GM19397 (cell line): ENCODE measurements at regions not wholly inside any gene's neighbourhood (a gene's known extent, or its start where the extent isn't known, plus 50 kb on each side); places are given as distances from the start of the nearest gene placed in this dataset.

Experiments
- ATAC-seq: cut with Tn5 transposase; IDR thresholded peaks from one replicate; pipeline ENCODE4 v1.9.1; 2021; ENCODE audit warnings: mild to moderate bottlenecking, moderate library complexity; ENCODE audit not compliant: unreplicated experiment

DNA sequence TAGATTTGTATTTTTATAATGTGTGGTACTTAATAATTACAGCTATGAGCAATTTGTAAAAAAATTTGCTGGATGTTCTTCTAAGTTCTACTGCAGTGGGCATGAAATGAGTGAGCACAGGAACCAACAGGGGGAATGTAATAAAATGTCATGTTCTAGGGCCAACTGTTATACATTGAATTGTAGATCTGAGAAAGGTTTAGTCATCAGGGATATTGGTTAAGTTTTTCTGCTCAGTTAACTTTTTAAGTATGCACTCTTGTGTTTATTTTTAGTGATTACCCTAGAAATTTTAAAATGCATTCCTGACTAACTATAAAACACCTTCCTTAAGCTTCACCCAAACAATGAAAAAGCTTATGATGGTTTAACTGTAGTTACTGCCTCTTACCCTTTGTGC is 101.8 kb downstream of the CAND1 start:
- ATAC-seq: no peak

DNA sequence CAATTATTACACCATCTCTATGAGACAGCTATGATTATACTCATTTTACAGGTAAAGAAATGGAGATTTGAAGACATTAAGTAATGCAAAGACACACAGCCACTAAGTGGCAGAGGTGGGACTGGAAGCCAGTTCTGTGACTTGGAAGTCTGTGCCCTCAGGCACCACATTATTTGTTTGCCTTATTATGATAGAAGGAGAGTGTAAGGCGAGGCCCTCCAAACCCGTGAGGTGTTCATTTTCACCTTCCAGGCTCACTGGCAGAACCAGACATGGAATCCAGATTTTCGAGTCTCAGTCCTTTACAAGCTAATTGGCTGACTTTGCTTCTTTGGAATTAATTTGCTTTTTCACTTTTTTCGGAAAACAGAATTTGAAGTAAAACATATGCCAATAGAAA is 107.9 kb downstream of the CAND1 start:
- ATAC-seq: no peak

DNA sequence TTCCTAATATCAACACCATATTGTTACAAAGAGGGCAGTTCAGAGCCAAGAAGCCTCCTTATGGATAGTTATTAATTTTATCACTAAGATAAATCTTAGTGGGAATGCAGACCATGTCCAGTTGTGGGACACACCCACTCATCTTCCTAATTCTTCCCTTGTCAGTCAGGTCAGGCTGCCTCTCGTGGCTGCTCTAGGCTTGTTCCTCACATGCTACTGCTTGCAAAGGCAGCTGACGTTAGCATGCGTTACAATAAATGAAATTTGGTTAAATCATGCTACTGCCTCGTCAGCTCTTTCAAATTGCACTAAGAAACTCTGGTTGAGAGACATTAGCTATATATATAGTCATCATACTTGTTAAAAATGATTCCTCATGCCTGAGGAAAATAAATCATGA is 108.4 kb downstream of the CAND1 start:
- ATAC-seq: no peak

DNA sequence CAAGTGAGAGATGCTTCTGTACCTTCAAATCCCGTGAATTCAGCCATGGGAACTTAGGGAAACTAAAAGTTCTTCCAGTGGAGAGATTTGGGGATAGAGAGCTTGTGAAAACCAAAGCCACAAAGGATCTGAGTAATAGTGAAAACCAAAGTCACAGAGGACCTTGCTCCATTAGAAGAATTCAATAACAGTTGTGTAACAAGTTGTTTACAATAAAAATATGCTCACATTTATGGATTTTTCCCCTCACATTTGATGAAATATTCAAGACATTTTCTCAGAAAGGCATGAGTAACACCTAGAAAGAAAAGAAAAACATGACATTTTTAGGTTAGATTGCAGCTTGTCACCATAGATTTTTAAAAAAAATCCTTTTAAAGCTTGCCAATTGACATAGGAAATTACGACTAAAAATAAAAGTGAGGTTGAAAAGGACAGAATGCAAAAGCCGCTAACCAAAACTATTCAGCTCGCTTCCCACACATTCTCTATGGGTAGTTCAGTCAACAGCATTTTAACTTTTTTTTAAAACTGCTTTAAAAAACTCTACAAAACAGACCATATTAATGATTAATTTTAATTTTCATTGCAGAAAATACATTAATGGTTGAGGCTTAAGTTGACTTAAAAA is 113.2 kb downstream of the CAND1 start:
- no peak for ATAC-seq

DNA sequence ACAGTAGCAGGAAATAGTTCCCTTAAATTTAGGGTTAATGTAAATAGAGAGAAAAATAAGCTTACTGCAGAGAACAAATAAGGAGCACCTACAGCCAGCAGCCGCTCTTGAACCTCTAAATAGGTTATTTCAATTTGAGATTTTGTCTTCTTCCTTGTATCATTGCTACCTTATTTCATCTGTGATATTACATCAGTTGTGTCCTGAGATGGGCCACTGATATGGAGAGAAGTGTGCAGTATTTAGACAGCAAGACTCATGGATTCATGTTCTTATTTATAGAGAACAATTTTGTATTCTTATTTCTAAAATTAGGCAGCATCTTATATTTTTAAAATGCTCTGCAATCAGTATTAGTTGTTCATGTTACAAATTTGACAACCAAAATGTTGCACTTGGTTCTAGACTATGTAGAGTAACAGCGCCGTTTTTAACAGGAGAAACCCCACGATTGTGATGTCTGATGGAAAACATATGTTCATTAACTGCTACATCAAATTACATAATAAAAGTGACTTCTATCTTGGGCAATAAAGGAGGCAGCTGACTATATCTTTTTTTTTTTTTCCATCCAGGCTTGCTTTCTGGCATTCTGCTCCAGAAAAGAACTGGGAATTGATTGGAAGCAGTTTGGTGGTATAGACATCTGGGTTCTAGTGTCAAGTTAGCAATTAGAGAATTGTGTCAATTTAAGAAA is 117.9 kb downstream of the CAND1 start:
- no peak for ATAC-seq

DNA sequence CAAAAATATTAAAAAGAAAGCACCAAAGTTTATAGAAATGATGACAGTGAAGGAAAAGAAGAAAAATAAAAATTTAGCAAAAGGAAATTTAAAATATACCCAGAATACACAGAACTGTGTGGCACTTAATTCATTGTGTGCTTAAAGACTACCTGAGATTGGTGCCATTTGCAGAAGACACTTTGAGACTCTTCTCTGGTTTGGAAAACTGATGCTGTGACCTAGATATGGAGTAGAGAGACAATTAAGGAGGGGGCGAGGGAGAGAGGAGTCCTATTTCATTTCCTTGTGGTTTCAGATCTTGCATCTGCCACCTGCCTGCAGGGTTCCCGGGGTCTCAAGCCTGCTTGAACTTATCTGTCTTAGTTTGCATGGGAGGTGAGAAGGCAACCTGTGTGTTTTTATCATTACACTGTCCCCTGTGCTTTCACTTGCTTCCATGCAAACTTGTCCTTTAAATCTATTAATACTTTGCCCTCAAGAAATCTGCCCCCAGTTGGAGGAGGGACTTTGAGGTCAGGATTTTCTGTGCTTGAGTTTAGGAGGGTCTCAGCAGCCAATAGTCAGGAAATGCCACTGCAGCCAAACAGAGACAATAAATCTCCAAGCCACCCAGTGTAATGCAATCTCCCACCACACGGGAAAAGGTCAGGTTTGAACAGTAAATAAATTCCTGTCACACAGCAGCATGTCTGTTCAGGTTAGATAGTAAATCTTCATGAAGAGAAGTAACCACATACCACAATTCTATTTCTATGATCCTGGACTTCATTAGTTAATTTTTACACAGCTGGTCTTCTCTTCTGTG is 119.4 kb downstream of the CAND1 start:
- no peak for ATAC-seq

DNA sequence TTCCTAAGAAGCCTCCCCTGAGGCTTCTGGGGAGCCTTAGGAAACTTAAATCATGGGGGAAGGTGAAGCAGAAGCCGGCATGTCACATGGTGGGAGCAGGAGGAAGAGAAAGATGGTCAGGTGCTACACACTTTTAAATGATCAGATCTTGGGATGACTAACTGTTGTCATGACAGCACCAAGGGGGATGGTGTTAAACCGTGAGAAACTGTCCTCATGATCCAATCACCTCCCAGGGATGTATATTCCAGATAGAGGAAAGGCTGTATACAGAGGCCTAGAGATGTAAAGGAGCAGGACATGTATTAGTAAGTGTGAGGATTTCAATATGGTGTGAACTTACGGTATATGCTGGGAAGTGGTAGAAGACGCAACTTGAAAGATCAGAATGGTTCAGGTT is 121.1 kb downstream of the CAND1 start:
- ATAC-seq: no peak

DNA sequence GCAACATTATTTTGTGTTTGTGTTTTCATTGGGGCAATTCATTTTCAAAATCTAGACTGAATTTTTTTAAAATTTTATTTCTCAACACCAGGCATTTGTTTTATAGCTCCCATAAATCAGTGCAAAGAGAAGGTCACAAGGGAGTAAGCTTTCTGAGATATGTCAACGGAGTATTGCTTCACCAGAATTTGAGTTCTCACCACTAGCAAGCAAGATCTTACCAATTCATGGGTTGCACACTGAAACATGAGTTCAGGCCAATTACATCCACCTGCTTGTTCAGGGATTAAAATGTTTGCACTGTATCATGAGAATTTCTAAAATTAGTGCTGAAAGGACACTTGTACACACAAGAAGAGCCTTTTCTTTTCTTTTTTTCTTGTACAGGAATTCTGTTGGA is 121.9 kb downstream of the CAND1 start:
- no peak for ATAC-seq

DNA sequence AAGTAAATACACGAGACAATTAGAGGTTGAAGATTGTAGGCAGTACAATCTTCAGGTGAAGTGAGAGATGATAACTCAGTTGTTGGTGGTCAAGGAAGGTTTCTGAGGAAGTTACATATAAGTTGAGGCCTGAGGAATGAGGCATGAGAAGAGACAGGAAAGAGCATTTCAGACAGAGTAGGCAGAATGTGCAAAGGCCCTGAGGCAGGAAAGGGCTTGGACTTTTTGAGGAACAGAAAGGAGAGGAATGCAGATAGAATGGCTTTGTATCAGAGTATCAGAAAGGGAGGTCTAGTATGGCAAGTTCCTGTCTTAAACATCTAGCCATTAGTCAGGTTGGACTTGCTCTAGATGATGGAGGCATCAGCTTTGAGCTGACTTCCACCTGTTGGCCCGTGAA is 122.5 kb downstream of the CAND1 start:
- ATAC-seq: no peak

DNA sequence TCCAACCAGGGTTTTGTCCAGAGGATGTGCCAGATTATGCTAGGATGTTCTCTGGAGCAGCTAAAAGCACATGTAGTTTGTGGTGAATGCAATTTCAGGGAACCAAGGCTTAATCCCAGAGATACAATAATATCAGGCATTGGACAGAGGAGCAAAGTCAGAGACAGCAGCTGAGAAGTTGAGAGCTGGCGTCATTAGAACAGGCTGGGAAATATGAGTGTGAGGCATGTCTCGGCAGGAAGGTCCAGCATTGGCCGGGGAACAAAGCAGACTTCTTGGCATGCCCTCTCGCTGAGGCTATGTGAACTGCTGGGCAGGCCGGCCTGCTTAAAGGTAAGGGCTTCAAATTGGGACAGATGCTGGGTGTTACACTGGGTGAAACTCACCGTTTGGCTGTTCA is 125.4 kb downstream of the CAND1 start:
- no peak for ATAC-seq

DNA sequence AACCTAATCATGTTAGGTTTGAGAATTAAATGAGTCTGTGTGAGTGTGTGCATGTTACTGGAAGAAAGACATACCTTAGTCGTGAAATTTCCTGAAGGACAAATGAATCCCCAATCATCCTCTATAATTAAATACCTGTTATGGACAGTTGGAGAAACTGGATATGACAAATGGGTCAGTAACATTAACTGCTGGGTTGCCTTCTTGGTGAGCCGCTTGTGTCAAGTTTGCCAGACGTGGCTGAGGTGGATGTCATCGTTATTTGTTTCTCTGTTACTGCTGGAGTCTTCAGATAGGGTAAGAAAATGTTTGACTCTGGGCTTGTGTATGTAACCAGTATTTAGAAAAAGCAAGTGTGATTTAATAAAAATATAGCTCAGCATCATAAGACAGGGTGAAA is 131.6 kb downstream of the CAND1 start:
- no peak for ATAC-seq

DNA sequence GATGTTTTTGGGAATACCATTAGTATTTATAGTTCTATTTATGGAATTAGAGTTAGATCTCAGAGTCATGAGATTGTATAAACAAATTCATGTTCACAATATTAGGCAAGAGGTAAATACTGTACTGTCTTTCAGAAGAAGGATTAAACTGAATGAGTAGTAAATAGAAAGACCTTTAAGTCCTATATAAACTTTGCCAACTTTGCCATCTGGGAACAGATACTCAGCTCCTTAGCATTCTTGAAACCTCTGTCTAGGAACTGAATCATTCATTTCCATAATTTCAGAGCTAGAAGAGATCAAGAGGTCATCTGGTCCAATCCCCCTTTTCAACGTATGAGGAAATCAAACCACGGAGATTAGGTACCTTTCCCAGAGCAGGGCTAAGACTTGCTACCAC is 141.1 kb downstream of the CAND1 start:
- ATAC-seq: no peak

DNA sequence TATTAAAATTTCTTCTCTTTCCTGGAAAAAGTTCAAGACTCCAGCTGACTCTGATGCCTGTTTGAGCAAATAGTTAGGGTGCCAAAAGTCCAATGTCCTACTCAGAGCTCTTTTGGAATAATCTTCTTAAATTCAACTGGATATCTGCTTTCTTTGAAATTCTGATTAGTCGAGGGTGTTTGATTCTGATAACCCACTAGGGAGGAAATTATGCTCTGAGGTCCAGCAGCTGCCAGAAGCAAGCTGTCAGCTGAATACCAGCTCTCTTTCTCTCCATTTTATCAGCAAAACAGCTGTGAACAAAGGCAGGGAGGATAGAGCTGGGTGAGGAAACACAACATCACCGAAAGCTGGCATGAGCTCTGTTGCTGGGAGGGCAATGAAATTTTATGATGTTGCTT is 141.5 kb downstream of the CAND1 start:
- no peak for ATAC-seq

DNA sequence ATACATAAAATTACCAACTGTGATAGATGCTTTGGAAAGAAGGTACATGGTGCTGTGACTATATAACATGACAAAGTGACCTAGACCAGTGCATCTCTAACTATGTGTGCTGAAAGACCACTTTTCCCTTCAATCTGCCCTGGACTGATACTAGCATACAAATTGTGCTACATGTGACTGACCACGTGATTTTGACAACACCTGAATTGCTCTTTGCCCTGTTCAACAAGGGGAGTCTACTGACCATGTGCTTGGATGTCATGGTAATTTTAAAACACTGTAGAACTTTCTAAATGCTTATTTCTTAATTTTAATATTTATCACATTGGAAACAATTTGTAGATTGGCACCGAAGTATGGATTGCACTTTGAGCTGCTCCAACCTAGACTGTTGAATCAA is 142.4 kb downstream of the CAND1 start:
- no peak for ATAC-seq

DNA sequence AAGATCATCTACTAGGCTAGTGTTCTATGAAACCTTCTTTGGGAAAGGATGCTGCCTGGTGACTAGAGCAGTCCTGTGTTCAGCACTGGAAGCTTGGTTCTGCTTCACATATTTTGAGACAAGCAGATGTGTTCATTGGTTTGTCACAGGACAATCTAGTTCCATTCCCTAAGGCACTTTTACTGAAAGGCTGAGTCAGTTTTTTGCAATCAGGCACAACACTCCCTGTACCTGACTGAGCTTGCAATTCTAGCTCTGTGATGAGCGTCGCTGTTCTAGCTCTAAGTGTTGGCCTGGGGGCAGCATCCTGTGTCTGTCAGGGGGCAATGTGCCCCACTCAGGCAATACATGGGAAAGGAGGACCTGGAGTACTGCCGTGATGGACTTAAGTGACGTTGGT is 144.4 kb downstream of the CAND1 start:
- no peak for ATAC-seq

DNA sequence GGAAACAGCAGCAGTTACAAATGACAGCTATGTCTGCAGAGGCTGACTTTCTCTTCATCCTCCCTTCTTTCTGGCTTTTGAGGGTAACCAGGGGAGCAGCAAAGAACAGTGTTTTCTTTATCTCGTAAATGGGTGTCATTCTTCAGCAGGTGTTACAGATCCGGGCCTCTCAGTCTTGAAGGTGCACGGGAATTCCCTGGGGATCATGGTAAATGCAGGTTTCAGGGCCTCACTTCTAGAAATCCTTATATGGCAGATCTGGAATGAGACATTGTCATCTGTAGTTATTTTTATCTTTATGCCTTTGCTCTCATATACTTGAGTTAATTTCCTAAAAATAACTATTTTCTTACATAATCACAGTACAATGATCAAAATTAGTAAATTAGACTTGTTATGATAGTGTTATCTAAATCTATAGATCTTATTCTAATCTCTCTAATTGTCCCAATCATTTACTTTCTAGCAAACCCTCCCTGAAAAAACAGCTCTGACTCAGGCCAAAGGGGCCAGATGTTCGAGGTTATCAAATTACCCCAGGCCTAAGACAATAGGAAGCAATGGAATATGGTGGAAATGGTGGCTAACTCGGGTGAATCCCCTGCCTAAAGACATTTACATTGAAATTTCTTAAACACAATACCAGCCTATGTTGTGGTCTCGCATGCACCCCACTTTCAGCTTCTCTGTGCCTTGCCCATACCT is 145.0 kb downstream of the CAND1 start:
- ATAC-seq: no peak

DNA sequence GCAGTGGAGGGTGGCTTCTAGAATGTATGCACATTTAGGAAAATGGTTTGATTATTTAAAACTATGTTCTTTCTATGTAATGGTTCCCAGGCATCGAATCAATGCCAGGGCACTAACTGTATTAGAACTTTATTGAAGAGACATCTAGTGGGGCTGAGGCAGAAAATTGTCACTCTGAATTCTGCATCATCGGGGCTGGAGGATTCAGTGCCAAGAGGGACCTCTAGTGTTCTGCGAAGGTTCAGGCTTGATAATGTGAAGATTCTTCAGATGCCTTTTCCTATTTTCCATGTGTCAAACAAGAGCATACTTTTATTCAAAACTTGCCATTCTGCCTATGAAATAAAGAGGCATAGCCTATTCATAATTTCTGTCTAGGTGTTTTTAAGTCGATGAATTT is 146.3 kb downstream of the CAND1 start:
- no peak for ATAC-seq

DNA sequence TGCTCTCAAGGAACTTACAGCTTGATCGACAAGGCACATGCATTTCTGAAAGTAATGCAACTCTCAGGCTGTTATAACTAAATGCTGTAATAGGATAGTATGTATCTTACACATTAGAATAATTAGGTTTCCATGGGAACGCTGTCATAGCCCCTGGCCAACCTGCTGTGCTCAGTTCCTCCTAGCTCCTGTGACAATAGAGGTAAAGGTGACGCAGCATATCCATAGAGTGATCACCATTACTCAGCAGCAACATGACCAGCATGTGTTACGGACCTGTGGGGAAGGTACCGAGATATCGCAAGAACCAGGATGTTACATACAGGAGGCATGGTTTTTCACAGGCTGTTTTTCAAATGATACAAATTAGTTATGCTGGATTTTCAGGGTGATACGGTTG is 150.7 kb downstream of the CAND1 start:
- no peak for ATAC-seq

DNA sequence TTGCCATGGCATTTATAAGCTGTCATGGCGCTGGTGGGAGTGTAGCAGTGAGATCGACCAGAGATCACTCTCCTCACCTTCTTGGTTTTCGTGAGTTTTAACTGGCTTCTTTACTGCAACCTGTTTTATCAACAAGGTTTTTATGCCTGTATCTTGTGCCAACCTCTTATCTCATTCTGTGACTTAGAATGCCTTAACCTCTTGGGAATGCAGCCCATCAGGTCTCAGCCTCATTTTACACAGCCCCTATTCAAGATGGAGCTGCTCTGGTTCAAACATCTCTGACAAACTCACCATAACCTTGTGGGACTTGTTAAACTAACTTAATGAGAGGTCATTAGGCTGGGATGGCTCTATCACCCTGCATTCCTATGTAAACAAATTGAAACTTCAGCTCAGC is 151.3 kb downstream of the CAND1 start:
- no peak for ATAC-seq

DNA sequence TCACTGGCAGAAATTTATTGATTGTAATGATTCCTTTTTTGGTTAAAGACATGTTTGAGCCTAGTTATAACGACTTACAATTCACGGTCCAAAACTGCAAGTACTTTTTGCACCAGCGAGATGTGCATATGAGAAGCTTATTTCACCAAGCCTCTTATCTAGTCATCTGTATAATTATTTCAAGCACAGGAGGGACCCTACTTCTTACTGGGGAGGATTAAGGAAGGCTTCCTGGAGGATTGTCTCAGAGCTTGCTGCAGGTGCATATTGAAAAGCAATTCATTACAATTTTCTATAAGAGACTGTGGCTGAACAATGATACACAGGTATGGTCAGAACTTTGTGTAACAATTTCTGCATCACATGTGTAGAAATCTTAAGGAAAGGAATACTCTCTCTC is 152.9 kb downstream of the CAND1 start:
- ATAC-seq: no peak

DNA sequence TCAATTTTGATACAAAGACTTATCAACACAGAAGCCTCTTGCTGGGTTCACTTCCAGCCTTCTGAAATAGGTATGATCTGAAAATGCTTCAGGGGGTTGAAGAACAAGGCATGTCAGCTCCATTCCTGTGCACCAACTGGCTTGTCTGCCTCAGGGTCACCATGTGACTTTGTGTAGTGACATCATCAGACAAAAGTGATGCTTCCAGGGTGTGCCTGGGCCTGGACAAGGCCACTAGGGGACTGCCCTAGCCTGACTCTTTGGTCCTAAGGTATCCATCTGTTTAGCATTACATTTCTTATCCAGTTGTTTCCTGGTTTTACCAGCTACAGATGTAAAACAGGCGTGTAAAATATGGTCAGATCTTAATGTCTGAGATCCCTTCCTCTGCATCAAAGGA is 155.6 kb downstream of the CAND1 start:
- ATAC-seq: no peak

DNA sequence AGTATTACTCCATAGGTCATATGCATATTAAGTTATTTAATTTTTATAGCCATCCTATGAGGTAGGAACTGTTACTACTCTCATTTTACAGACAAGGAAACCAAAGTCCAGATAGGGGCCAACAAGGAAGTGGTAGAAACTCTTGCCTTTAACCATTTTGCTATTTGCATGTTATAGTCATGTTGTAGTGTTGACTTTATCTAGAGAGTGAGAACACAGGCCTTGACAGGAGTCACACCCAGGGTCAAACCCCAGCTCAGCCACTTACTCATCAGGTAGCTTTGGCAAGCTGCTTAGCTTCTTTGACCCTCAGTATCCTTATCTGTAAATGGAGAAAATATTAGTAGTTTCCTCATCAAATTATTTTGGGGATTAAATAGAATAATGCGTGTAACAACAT is 156.2 kb downstream of the CAND1 start:
- no peak for ATAC-seq
